ENCODE measurements at regions not wholly inside any gene's neighbourhood (a gene's known extent, or its start where the extent isn't known, plus 50 kb on each side); places are given as distances from the start of the nearest gene placed in this dataset.

DNA sequence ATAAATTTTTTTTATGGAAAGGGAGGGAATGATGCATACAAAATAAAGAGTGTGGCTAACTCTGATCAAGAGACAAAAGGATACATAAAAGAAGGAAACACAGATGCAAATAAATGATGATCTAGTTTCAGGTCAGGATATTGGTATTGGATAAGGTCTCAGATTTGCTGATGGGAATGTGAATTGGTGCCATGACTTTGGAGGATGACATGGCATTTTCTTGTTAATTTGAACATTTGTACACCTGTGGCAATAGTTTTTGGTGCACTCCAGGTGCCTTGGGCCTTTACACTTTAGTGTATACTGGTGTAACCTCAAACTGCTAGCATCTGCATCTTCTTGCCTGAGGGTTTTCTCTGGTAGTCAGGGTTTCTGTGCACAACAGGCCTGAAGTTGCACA lies 279.3 kb downstream of the TMEM121 start:
- TF ChIP-seq CTCF (conservative IDR thresholded peaks at IDR 0.05): no peak
- no peak overlapping the region for H3K27ac ChIP-seq

- H3K27ac ChIP-seq: no peak overlapping the region
- TF ChIP-seq CTCF (conservative IDR thresholded peaks at IDR 0.05): no peak
These were observed 280.2 kb downstream of the TMEM121 start for GRCh38 chr14:105806568-105806967.

DNA sequence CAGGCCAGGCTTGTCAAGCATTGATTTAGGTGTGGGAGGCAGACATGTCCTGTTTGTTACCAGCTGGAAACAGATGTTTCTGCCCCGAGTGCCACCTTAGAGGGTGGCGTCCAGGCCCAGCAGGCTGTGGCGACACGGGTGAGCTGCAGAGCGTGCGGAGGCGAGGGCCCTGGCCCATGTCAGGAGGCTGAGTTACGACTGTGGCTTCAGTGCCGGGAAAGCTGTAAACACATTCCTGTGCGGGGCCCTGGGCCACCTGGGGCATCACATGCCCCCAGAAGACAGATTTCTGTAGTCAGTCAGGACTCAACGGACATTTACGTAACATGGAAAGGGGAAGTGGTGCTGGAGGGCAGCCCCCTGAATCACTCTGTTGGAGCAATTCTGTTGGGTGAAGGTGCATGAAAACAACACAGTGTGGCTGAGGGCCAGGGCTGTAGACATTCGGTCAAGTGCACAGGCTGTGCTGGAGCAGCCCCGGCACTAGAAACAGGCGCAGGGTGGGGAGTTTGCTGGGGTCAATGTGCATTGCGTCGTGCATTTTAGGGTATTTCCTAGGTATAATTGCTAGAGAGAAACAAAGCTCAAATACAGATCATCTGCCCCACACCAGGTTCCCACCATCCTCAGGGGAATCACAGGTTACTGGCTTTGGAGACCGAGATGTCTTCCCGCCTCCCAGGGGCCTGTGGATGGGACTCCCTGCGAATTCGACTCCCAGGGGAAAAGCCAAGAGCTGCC lies 291.8 kb downstream of the TMEM121 start:
- no peak for TF ChIP-seq CTCF (conservative IDR thresholded peaks at IDR 0.05)
- no peak overlapping the region for H3K27ac ChIP-seq

DNA sequence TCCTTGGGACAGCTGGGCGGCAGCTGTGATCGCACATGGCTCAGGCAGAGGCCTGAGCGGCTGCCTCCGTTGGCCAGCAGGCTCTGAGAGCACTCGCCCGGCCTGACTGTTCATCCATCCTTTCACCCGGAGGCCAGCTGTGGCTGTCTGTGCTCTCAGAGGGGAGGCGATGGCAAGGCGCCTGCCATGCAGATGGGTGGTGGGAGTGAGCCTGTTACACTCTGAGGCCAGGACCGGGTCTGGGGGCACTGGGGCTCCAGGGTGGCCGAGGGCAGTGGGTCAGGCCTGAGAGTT lies 292.3 kb downstream of the TMEM121 start:
- no peak overlapping the region for H3K27ac ChIP-seq
- TF ChIP-seq CTCF (conservative IDR thresholded peaks at IDR 0.05): no peak

DNA sequence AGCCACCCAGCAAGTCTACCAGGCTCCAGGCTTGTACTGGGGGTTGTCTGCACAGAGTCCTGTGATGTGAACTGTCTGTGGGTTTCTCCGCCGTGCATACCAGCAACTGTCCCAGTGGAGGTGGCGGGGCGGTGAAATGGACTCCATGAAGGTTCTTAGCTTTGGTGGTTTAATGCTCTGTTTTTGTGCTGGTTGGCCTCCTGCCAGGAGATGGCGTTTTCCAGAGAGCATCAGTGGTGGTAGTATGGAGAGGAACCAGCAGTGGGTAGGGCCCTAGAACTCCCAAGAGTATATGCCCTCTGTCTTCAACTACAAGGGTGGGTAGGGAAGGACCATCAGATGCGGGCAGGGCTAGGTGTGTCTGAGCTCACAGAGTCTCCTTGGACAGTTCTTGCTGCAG lies 303.8 kb downstream of the TMEM121 start:
- H3K27ac ChIP-seq: no peak overlapping the region
- TF ChIP-seq CTCF (conservative IDR thresholded peaks at IDR 0.05): no peak

DNA sequence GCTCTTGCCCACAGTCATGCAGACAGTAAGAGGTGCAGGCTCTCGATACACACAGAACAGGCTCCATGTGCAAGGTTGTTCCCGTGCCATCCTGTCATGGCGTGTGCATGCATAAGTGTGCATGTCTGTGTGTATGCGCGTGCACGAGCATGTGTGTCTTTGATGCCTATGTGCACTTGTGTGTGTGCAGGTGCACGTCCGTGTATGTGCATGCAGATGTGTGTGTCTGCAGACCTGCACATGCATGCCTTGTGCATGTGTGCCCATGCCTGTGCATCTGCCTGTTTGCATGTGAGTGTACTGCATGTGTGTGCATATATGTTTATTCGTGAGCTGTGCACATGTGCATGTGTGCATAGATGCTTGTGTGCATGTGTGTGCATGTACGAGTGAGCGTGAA lies 309.8 kb downstream of the TMEM121 start:
- H3K27ac ChIP-seq: no peak overlapping the region
- TF ChIP-seq CTCF (conservative IDR thresholded peaks at IDR 0.05): no peak

GRCh38 chr14:105836730-105837129 lies 310.3 kb downstream of the TMEM121 start:
- H3K27ac ChIP-seq: no peak overlapping the region
- no peak for TF ChIP-seq CTCF (conservative IDR thresholded peaks at IDR 0.05)

Data from VCaP (cell line).